ENCODE measurements at regions not wholly inside any gene's neighbourhood (a gene's known extent, or its start where the extent isn't known, plus 50 kb on each side); places are given as distances from the start of the nearest gene placed in this dataset.

DNA sequence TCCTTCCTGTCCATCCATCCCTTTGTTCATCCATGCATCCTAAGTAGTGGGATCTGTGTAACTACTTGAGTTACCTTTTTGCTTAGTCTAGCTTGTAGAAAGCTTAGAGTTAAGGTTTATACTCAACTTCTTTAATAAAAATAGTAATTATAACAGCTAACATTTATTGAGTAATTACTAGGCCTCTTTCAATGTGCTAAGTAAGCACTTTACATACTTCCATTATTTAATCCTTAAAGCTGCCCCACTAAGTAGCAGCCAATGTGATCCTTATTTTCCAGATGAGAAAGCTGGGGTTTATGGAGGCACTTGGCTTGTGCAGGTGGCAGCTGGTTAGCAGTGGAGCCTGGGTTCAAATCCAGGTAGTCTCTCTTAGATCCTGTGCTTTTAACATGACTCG, 182.9 kb downstream of the FGF9 start:
- Histone ChIP-seq H3K9me2 (replicated peaks; ENCODE audit: low read depth, low read length) (no peaks in the 10 kb centered on the region), H3K4me1 (ENCODE audit: insufficient read depth, low read length, poor library complexity, severe bottlenecking) (no peaks in the 10 kb centered on the region), H3K36me3 (ENCODE audit: insufficient read depth, low read length) (no peaks in the 10 kb centered on the region), H3K9me3 (ENCODE audit: insufficient read depth, low read depth, low read length) (no peaks in the 10 kb centered on the region), H3F3A (ENCODE audit: low read depth) (no peaks in the 10 kb centered on the region), H3K27me3 (ENCODE audit: insufficient read depth, low read length, poor library complexity, severe bottlenecking) (no peaks in the 10 kb centered on the region), H3K9ac (ENCODE audit: low read depth, low read length, poor library complexity, severe bottlenecking) (no peak overlapping the region), H2AFZ (ENCODE audit: low read length) (no peak overlapping the region), H3K79me2 (ENCODE audit: insufficient read depth, low read length) (no peaks in the 10 kb centered on the region), H3K4me3 (ENCODE audit: low read length, poor library complexity, severe bottlenecking) (no peak overlapping the region), H3K4me2 (ENCODE audit: low read depth, low read length, poor library complexity, severe bottlenecking) (no peak overlapping the region), H4K20me1 (ENCODE audit: insufficient read depth, low read length, poor library complexity, severe bottlenecking) (no peaks in the 10 kb centered on the region)
- no peak for TF ChIP-seq EZH2phosphoT487 (IDR thresholded peaks at IDR 0.05; ENCODE audit: borderline replicate concordance)
- no peak for TF ChIP-seq CTCF (conservative IDR thresholded peaks at IDR 0.05; ENCODE audit: low read length)

DNA sequence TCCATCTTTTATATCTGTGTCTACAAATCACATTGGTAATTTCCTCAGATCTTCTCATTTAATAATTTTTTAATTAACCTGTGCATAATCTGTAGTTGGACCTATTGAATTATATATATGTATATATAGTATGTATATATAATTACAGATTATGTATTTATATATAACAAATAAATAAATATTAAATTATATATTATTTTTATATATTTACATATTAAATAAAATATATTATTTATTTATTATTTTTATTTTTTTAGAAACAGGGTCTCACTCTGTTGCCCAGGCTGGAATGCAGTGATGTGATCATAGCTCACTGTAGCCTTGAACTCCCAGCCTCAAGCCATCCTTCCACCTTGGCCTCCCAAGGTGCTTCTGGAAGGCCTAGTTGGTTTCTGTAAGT, 197.9 kb downstream of the FGF9 start:
- Histone ChIP-seq H3K9me2 (replicated peaks; ENCODE audit: low read depth, low read length) (no peaks in the 10 kb centered on the region), H3K4me2 (ENCODE audit: low read depth, low read length, poor library complexity, severe bottlenecking) (no peak overlapping the region), H3K4me3 (ENCODE audit: low read length, poor library complexity, severe bottlenecking) (no peak overlapping the region), H3K27me3 (ENCODE audit: insufficient read depth, low read length, poor library complexity, severe bottlenecking) (no peaks in the 10 kb centered on the region), H3K36me3 (ENCODE audit: insufficient read depth, low read length) (no peaks in the 10 kb centered on the region), H3K9ac (ENCODE audit: low read depth, low read length, poor library complexity, severe bottlenecking) (no peak overlapping the region), H3K9me3 (ENCODE audit: insufficient read depth, low read depth, low read length) (no peaks in the 10 kb centered on the region), H3K79me2 (ENCODE audit: insufficient read depth, low read length) (no peaks in the 10 kb centered on the region), H3F3A (ENCODE audit: low read depth) (no peaks in the 10 kb centered on the region), H4K20me1 (ENCODE audit: insufficient read depth, low read length, poor library complexity, severe bottlenecking) (no peaks in the 10 kb centered on the region), H3K4me1 (ENCODE audit: insufficient read depth, low read length, poor library complexity, severe bottlenecking) (no peaks in the 10 kb centered on the region), H2AFZ (ENCODE audit: low read length) (no peak overlapping the region)
- TF ChIP-seq EZH2phosphoT487 (IDR thresholded peaks at IDR 0.05; ENCODE audit: borderline replicate concordance) = no peak
- TF ChIP-seq CTCF (conservative IDR thresholded peaks at IDR 0.05; ENCODE audit: low read length) = no peak

DNA sequence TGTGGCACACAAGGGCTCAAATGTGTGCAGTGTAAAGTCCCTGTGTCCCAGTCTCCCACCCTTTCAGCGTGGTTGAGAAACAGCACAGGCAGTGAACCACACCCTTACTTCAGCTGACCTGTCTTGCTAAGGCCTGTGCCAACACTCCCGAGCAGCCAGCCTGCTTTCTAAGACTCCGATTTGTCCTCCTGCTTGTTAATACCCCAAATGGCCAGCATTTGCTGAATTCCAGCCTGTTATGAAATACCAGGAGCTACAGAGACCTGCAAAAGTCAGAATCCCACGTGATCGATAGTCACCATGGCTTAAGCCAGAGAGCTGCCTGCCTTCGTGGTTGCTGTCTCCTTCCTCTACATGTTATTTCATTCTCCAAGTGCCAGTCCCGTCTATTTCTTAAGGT, 200.5 kb downstream of the FGF9 start:
- Histone ChIP-seq H3K4me3 (ENCODE audit: low read length, poor library complexity, severe bottlenecking) (no peak overlapping the region), H3K4me1 (ENCODE audit: insufficient read depth, low read length, poor library complexity, severe bottlenecking) (no peaks in the 10 kb centered on the region), H3F3A (ENCODE audit: low read depth) (no peaks in the 10 kb centered on the region), H3K9ac (ENCODE audit: low read depth, low read length, poor library complexity, severe bottlenecking) (no peak overlapping the region), H3K36me3 (ENCODE audit: insufficient read depth, low read length) (no peaks in the 10 kb centered on the region), H3K9me3 (ENCODE audit: insufficient read depth, low read depth, low read length) (no peaks in the 10 kb centered on the region), H3K79me2 (ENCODE audit: insufficient read depth, low read length) (no peaks in the 10 kb centered on the region), H4K20me1 (ENCODE audit: insufficient read depth, low read length, poor library complexity, severe bottlenecking) (no peaks in the 10 kb centered on the region), H2AFZ (ENCODE audit: low read length) (no peak overlapping the region), H3K9me2 (replicated peaks; ENCODE audit: low read depth, low read length) (no peaks in the 10 kb centered on the region), H3K27me3 (ENCODE audit: insufficient read depth, low read length, poor library complexity, severe bottlenecking) (no peaks in the 10 kb centered on the region), H3K4me2 (ENCODE audit: low read depth, low read length, poor library complexity, severe bottlenecking) (no peak overlapping the region)
- TF ChIP-seq CTCF (conservative IDR thresholded peaks at IDR 0.05; ENCODE audit: low read length) = no peak
- TF ChIP-seq EZH2phosphoT487 (IDR thresholded peaks at IDR 0.05; ENCODE audit: borderline replicate concordance) = no peak
